Tibial nerve (tissue), 3 donors: ENCODE measurements at regions not wholly inside any gene's neighbourhood (a gene's known extent, or its start where the extent isn't known, plus 50 kb on each side); places are given as distances from the start of the nearest gene placed in this dataset.

ENCODE experiments used
- CTCF ChIP-seq, 5 experiments: fragments of 200-600 bp in 3 of 5; fragments of 450-650 bp in 2 of 5; sonication (generic) in 3 of 5; IDR thresholded peaks; one replicate each; pipeline ENCODE4 v1.5.1; 2016 to 2019; ENCODE audit warnings: antibody characterized with exemption in 5 of 5, mild to moderate bottlenecking in 3 of 5, moderate library complexity in 2 of 5
- POLR2A ChIP-seq, 2 donors: fragments of 450-650 bp; IDR thresholded peaks; one replicate each; pipeline ENCODE4 v1.6.1; 2017; ENCODE audit warnings: antibody characterized with exemption in 2 of 2, mild to moderate bottlenecking in 2 of 2, moderate library complexity in 2 of 2

- TF ChIP-seq CTCF (IDR thresholded peaks at IDR 0.05) (no peak), POLR2A (IDR thresholded peaks at IDR 0.05) (no peak)
These were observed 483.8 kb upstream of the EEF2KMT start for GRCh38 chr16:5581428-5581827.
